NCI-H128 (cell line): ENCODE measurements at regions not wholly inside any gene's neighbourhood (a gene's known extent, or its start where the extent isn't known, plus 50 kb on each side); places are given as distances from the start of the nearest gene placed in this dataset.
"Not testable (repeated sequence)": the region's sequence is repeated elsewhere in the genome, so short reads cannot be mapped to it uniquely, and the experiment has no call there.

Source experiments
- DNase-seq: peaks from one replicate; lab custom pipeline; 2025; ENCODE audit not compliant: unreplicated experiment; lab: John Stamatoyannopoulos, UW

- DNase-seq = no peak
Measured at GRCh38 chr1:55530749-55531478, 315.8 kb upstream of the USP24 start.

- DNase-seq = no peak
Measured at GRCh38 chr1:55529017-55529416, 313.9 kb upstream of the USP24 start.

- no peak for DNase-seq
Measured at GRCh38 chr1:55527831-55528230, 312.7 kb upstream of the USP24 start.

DNA sequence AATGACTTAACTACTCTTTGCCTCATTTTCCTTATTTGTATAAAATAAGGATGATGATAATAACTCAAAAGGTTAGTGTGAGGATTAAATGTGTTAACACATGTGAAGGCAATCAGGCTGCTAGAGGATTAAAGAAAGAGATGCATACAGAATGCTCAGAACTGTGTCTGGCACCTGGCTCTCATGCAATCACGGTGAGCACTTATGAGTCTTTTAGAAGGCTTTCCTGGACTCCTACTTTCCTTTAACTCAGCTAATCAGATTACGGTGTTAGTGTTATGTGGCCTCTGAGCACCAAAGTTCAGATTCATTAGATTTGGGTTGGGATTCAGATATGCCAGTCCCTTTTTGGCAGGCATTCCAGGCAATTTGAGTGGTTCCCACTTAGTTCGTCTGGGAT is 311.6 kb upstream of the USP24 start:
- DNase-seq = no peak

DNA sequence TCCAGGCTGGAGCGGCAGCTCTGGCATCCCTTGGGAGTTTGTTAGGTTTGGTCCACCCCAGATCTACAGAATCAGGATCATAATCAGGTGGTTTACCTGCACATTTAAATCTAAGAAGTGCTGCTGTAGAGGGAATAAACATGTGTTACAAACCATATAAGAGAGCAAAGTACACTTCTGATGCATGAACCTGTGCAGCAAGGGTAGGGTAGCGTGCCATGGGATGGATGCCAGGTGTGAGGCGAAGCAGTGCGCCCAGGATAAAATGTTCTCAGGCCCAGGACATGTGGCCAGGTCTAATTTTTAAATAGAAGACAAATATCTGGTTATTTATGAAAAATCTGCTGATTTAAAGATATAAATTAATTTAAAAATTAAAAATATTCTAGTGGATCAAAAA is 308.8 kb upstream of the USP24 start:
- no peak for DNase-seq

GRCh38 chr1:55522982-55523381 is 307.8 kb upstream of the USP24 start:
- DNase-seq = no peak

- DNase-seq = no peak
Measured at GRCh38 chr1:55522353-55522903, 307.3 kb upstream of the USP24 start.

GRCh38 chr1:55520861-55521260 is 305.7 kb upstream of the USP24 start:
- no peak for DNase-seq

- DNase-seq = no peak
Measured at GRCh38 chr1:55519937-55520683, 304.9 kb upstream of the USP24 start.

DNA sequence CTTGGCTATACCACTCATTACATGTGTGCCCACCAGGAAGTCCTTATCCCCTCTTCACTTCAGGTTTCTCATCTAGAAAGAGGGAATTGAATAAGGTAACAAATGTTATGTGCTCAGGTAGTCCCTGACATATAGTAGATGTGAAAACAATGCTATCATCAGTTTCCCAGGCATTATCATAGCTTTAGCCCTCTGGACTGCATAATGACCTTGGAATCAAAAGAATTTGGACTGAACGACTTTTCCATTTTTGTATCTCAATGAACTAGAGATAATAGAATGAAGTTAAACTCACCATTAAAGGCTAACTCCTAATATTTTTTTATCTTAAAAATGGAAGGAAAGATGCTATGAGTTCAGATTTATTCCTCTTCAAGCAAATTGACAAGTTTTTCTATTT is 304.1 kb upstream of the USP24 start:
- DNase-seq = no peak

- DNase-seq = no peak
Measured at GRCh38 chr1:55517036-55517435, 301.9 kb upstream of the USP24 start.

DNA sequence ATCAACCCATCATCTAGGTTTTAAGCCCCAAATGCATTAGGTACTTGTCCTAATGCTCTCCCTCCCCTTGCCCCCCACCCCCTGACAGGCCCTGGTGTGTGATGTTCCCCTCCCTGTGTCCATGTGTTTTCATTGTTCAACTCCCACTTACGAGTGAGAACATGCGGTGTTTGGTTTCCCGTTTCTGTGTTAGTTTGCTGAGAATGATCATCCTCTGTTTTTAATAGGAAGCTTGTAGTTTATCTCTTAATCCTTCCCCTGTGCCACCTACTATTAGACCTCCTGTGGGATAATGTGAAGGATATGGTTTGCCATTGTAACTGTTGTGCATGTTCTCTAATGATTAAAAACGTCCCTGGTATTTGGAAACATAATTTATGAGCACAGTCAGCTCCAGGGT is 299.4 kb upstream of the USP24 start:
- not testable (repeated sequence) for DNase-seq

- no peak for DNase-seq
Measured at GRCh38 chr1:55512466-55512865, 297.3 kb upstream of the USP24 start.

DNA sequence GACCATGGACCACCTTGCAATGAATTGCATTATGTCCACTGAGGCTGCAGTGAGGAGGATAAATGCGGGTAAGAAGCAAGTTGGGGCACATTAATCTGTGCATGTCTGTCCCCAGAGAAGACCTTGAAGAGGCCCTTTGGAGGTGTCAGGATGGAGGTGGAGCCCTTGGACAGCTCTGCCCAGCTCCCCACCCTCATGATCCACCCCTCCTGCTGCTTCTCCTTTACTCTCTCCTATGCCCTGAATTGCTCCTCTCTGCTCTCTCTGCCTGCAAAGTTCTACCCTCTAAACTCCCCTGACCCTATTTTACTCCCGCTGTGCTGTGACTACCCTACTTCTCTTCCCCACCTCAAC is 292.4 kb upstream of the USP24 start:
- DNase-seq = no peak

GRCh38 chr1:55506740-55507577 is 291.8 kb upstream of the USP24 start:
- DNase-seq = no peak

GRCh38 chr1:55505326-55505725 is 290.2 kb upstream of the USP24 start:
- DNase-seq = no peak

GRCh38 chr1:55504306-55504731 is 289.2 kb upstream of the USP24 start:
- DNase-seq = no peak

- no peak for DNase-seq
Measured at GRCh38 chr1:55503663-55504305, 288.6 kb upstream of the USP24 start.

DNA sequence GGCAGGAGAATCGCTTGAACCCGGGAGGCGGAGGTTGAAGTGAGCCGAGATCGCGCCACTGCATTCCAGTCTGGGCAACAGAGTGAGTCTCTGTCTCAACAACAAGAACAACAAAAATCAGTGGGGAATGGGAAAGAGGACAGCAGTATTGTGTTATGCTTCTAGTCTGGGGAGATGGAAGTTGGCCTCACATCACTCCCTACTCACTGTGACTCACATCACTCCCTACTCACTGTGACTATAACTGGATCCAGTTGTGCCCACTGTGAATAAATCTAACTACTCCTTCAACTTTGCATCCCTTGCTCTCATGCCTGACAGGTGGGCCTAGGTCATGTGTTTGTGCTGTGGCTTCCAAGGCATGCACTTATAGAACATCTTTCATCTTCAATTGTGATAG is 285.4 kb upstream of the USP24 start:
- no peak for DNase-seq

DNA sequence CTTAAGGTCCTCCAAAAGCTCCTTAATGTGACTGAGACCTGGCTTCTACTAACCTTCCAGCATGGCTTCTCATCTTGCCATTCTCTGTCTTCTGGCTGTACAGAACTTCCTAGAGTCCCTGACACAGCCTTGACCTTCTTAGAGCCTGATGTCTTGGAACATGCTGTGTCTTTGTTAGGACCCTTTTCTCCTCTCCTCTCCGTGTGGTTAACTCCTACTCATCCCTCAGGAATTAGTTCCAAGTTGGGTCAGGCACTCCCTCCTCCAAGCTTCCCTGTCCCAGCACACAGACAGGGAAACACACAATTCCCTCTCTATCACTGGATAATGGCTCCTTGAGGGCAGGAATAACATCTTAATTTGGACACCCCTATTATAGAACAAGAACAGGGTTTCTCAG is 275.4 kb upstream of the USP24 start:
- DNase-seq = no peak

DNA sequence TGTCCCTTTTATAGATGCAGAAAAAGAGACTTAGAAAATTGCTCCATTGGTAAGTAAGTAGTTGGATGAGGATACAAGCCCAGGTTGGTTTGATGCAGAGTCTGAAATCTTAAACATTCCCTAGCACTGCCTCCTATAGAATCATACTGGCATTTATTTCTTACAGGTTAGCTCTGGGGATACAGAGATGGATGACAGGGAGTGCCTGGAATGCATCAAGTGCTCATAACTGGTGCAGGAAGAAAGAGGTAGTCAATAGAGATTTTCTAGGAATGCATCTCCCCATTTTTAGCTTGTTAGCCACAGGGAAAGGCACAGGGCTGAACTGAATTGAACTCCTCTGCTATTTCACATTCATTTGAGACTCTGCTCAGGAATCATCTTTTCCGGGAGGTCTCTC is 269.0 kb upstream of the USP24 start:
- no peak for DNase-seq
